Hematopoietic multipotent progenitor cell treated with erythropoietin and hydrocortisone succinate and interleukin-3 and kit ligand, for 4 days (in vitro differentiated cells): ENCODE measurements at regions not wholly inside any gene's neighbourhood (a gene's known extent, or its start where the extent isn't known, plus 50 kb on each side); places are given as distances from the start of the nearest gene placed in this dataset.
A peak's percentile ranks its signal among the peaks of the same experiment; 100 is the strongest.
"Not testable (repeated sequence)": the region's sequence is repeated elsewhere in the genome, so short reads cannot be mapped to it uniquely, and the experiment has no call there.

Source experiments
- DNase-seq: peaks from one replicate; pipeline ENCODE4 v3.0.0-alpha.2; 2015

- DNase-seq: peak; percentile 98
These were observed 108.4 kb upstream of the PRSS16 start for GRCh38 chr6:27138837-27139755.

- peak; percentile 92 for DNase-seq
These were observed 107.5 kb upstream of the PRSS16 start for GRCh38 chr6:27139756-27140579.

- peak; percentile 59 for DNase-seq
These were observed 106.4 kb upstream of the PRSS16 start for GRCh38 chr6:27140999-27141528.

- peak; percentile 57 for DNase-seq
These were observed 105.9 kb upstream of the PRSS16 start for GRCh38 chr6:27141529-27142015.

- not testable (repeated sequence) for DNase-seq
These were observed 104.5 kb upstream of the PRSS16 start for GRCh38 chr6:27143020-27143388.

- no peak for DNase-seq
These were observed 104.0 kb upstream of the PRSS16 start for GRCh38 chr6:27143474-27144026.

- peak; percentile 78 for DNase-seq
These were observed 102.8 kb upstream of the PRSS16 start for GRCh38 chr6:27144740-27145079.

- DNase-seq: peak; percentile 97
These were observed 101.6 kb upstream of the PRSS16 start for GRCh38 chr6:27145731-27146455.

- not testable (repeated sequence) for DNase-seq
These were observed 101.1 kb upstream of the PRSS16 start for GRCh38 chr6:27146456-27146705.

- DNase-seq: peak; percentile 99
These were observed 100.6 kb upstream of the PRSS16 start for GRCh38 chr6:27146706-27147505.

GRCh38 chr6:27148404-27148795 is 99.1 kb upstream of the PRSS16 start:
- no peak for DNase-seq

- peak; percentile 58 for DNase-seq
These were observed 98.4 kb upstream of the PRSS16 start for GRCh38 chr6:27149150-27149549.

GRCh38 chr6:27154696-27155095 is 92.8 kb upstream of the PRSS16 start:
- no peak for DNase-seq

- DNase-seq: peak; percentile 47
These were observed 90.5 kb upstream of the PRSS16 start for GRCh38 chr6:27156874-27157458.

- peak; percentile 90 for DNase-seq
These were observed 89.8 kb upstream of the PRSS16 start for GRCh38 chr6:27157459-27158315.

- DNase-seq: no peak
These were observed 89.2 kb upstream of the PRSS16 start for GRCh38 chr6:27158316-27158643.

GRCh38 chr6:27159725-27160124 is 87.8 kb upstream of the PRSS16 start:
- no peak for DNase-seq

- DNase-seq: no peak
These were observed 86.4 kb upstream of the PRSS16 start for GRCh38 chr6:27161115-27161514.

- no peak for DNase-seq
These were observed 85.9 kb upstream of the PRSS16 start for GRCh38 chr6:27161603-27161945.

- DNase-seq: peak; percentile 80
These were observed 85.4 kb upstream of the PRSS16 start for GRCh38 chr6:27161946-27162603.
